NCI-H69 (cell line): ENCODE measurements at regions not wholly inside any gene's neighbourhood (a gene's known extent, or its start where the extent isn't known, plus 50 kb on each side); places are given as distances from the start of the nearest gene placed in this dataset.
"Not testable (repeated sequence)": the region's sequence is repeated elsewhere in the genome, so short reads cannot be mapped to it uniquely, and the experiment has no call there.

Source experiments
- DNase-seq: peaks from one replicate; lab custom pipeline; 2025; lab: John Stamatoyannopoulos, UW

- no peak for DNase-seq
Observed at GRCh38 chr6:102763891-102764290, 1370.4 kb downstream of the GRIK2 start.

GRCh38 chr6:102761872-102762271, 1368.4 kb downstream of the GRIK2 start:
- DNase-seq: no peak

- no peak for DNase-seq
Observed at GRCh38 chr6:102759415-102759814, 1365.9 kb downstream of the GRIK2 start.

GRCh38 chr6:102758536-102758935, 1365.0 kb downstream of the GRIK2 start:
- not testable (repeated sequence) for DNase-seq

- DNase-seq: no peak
Observed at GRCh38 chr6:102749210-102749971, 1355.9 kb downstream of the GRIK2 start.

GRCh38 chr6:102746941-102747340, 1353.4 kb downstream of the GRIK2 start:
- DNase-seq: no peak

- no peak for DNase-seq
Observed at GRCh38 chr6:102742754-102743356, 1349.3 kb downstream of the GRIK2 start.

GRCh38 chr6:102742028-102742427, 1348.5 kb downstream of the GRIK2 start:
- DNase-seq: peak; percentile 73

GRCh38 chr6:102736941-102737368, 1343.4 kb downstream of the GRIK2 start:
- DNase-seq: no peak

- DNase-seq: no peak
Observed at GRCh38 chr6:102732898-102733297, 1339.4 kb downstream of the GRIK2 start.

- DNase-seq: not testable (repeated sequence)
Observed at GRCh38 chr6:102722086-102722485, 1328.6 kb downstream of the GRIK2 start.

GRCh38 chr6:102717737-102718456, 1324.4 kb downstream of the GRIK2 start:
- no peak for DNase-seq

- peak; percentile 48 for DNase-seq
Observed at GRCh38 chr6:102717252-102717651, 1323.7 kb downstream of the GRIK2 start.

- DNase-seq: no peak
Observed at GRCh38 chr6:102701019-102701418, 1307.5 kb downstream of the GRIK2 start.

GRCh38 chr6:102686461-102686860, 1293.0 kb downstream of the GRIK2 start:
- DNase-seq: no peak

- DNase-seq: no peak
Observed at GRCh38 chr6:102680413-102680812, 1286.9 kb downstream of the GRIK2 start.

- DNase-seq: no peak
Observed at GRCh38 chr6:102679865-102680264, 1286.4 kb downstream of the GRIK2 start.

- DNase-seq: no peak
Observed at GRCh38 chr6:102677225-102677624, 1283.7 kb downstream of the GRIK2 start.

- DNase-seq: peak; percentile 74
Observed at GRCh38 chr6:102670735-102671134, 1277.2 kb downstream of the GRIK2 start.

- no peak for DNase-seq
Observed at GRCh38 chr6:102662851-102663250, 1269.3 kb downstream of the GRIK2 start.

- no peak for DNase-seq
Observed at GRCh38 chr6:102660303-102660702, 1266.8 kb downstream of the GRIK2 start.

GRCh38 chr6:102655823-102656222, 1262.3 kb downstream of the GRIK2 start:
- no peak for DNase-seq

- DNase-seq: no peak
Observed at GRCh38 chr6:102641426-102641825, 1247.9 kb downstream of the GRIK2 start.
